K562 (cell line): ENCODE measurements at regions not wholly inside any gene's neighbourhood (a gene's known extent, or its start where the extent isn't known, plus 50 kb on each side); places are given as distances from the start of the nearest gene placed in this dataset.
"Not testable (repeated sequence)": the region's sequence is repeated elsewhere in the genome, so short reads cannot be mapped to it uniquely, and the experiment has no call there.

Source experiments
- ATAC-seq: fragments of 200-7000 bp; cut with Tn5 transposase; 3 replicates; pipeline ENCODE4 v1.9.1; 2020; ENCODE audit warnings: moderate library complexity
- BruUV-seq: library from RNA; stranded (reverse); fragments of 400-500 nt; replicated peaks from 2 replicates; lab custom pipeline; 2021; lab: Mats Ljungman, UMichigan
- CTCF ChIA-PET: fragments of 300-600 bp; formaldehyde crosslinking; extraction: SDS; loops from one replicate; lab custom pipeline; 2021; ENCODE audit warnings: low intra/inter-chr PET ratio; lab: Yijun Ruan, JAX
- POLR2A ChIA-PET: fragments of 300-600, 350-650 bp; sonication (Branson Sonifier 250); formaldehyde crosslinking; extraction: SDS; loops from one replicate; lab custom pipeline; 2021; ENCODE audit warnings: antibody characterized with exemption, inconsistent platforms; lab: Yijun Ruan, JAX
- DNase-seq, 4 experiments: peaks; one replicate each; pipeline versions ENCODE4 v3.0.0 to v3.0.0-alpha.2; 2011 to 2018; ENCODE audit warnings: low spot score in 3 of 4, mixed read lengths in 3 of 4; ENCODE audit errors: extremely low read depth in 1 of 4
- FAIRE-seq: peaks from 2 replicates; lab custom pipeline; 2011; peaks lifted over from hg19 to GRCh38; lab: Jason Lieb, UNC
- H2AFZ ChIP-seq: 2 replicates; pipeline ENCODE4 v1.6.0; 2011; ENCODE audit warnings: low read depth, low read length, control low read depth, inconsistent platforms
- H3K27ac ChIP-seq: fragments of 200-600 bp; 3 replicates; pipeline ENCODE4 v1.8.0; 2011; ENCODE audit warnings: low read depth, mild to moderate bottlenecking, control low read depth, inconsistent platforms, low read length, moderate library complexity, mixed read lengths; ENCODE audit errors: extremely low read depth
- H3K27me3 ChIP-seq, 2 experiments: fragments of 300-600 bp in 1 of 2; 2 replicates in 1 of 2; 3 replicates in 1 of 2; pipeline versions ENCODE4 v1.6.0 to v1.8.0; 2011; ENCODE audit warnings: inconsistent platforms in 2 of 2, low read length in 2 of 2, mild to moderate bottlenecking in 1 of 2, mixed read lengths in 1 of 2, moderate library complexity in 1 of 2; ENCODE audit not compliant: control insufficient read depth in 2 of 2, insufficient read depth in 2 of 2
- H3K36me3 ChIP-seq: fragments of 300-600 bp; 3 replicates; pipeline ENCODE4 v1.8.0; 2011; ENCODE audit warnings: mild to moderate bottlenecking, low read length, inconsistent platforms; ENCODE audit not compliant: control insufficient read depth, insufficient read depth
- H3K4me1 ChIP-seq, 2 experiments: fragments of 200-600 bp in 1 of 2; replicated peaks in 1 of 2; 2 replicates in 1 of 2; 3 replicates in 1 of 2; pipeline versions ENCODE4 v1.5.1 to v1.8.0; 2011; ENCODE audit warnings: inconsistent platforms in 2 of 2, low read length in 2 of 2, mild to moderate bottlenecking in 1 of 2, mixed read lengths in 1 of 2, moderate library complexity in 1 of 2; ENCODE audit not compliant: control insufficient read depth in 2 of 2, insufficient read depth in 2 of 2
- H3K4me2 ChIP-seq: 2 replicates; pipeline ENCODE4 v1.6.1; 2011; ENCODE audit warnings: low read length, control low read depth, inconsistent platforms, mixed read lengths; ENCODE audit not compliant: insufficient read depth
- H3K4me3 ChIP-seq: fragments of 200-600 bp; sonication (generic), shearing (Covaris generic); 2 replicates; pipeline ENCODE4 v1.5.1; 2016; ENCODE audit warnings: control low read depth, inconsistent platforms
- H3K79me2 ChIP-seq: fragments of 200-600 bp; 3 replicates; pipeline ENCODE4 v1.8.0; 2011; ENCODE audit warnings: low read length, inconsistent platforms; ENCODE audit not compliant: control insufficient read depth, insufficient read depth
- H3K9ac ChIP-seq, 2 experiments: 2 replicates each; pipeline versions ENCODE4 v1.6.0 to v1.6.1; 2011; ENCODE audit warnings: low read depth in 2 of 2, low read length in 2 of 2, control low read depth in 1 of 2, inconsistent platforms in 1 of 2, mild to moderate bottlenecking in 1 of 2, mixed read lengths in 1 of 2; ENCODE audit not compliant: insufficient read depth in 1 of 2
- H3K9me1 ChIP-seq: one replicate; pipeline ENCODE4 v1.6.0; 2011; ENCODE audit warnings: inconsistent platforms, mild to moderate bottlenecking, low read length, moderate library complexity; ENCODE audit not compliant: control insufficient read depth, insufficient read depth
- H3K9me3 ChIP-seq: replicated peaks from 2 replicates; pipeline ENCODE4 v1.5.1; 2011; ENCODE audit warnings: low read depth, low read length, inconsistent platforms; ENCODE audit not compliant: control insufficient read depth, insufficient read depth
- H4K20me1 ChIP-seq: replicated peaks from 2 replicates; pipeline ENCODE4 v1.6.1; 2011; ENCODE audit warnings: low read length, inconsistent platforms, mixed read lengths; ENCODE audit not compliant: control insufficient read depth, insufficient read depth
- MEIS2 ChIP-seq: fragments of 450-650 bp; IDR thresholded peaks from 2 replicates; pipeline ENCODE4 v1.6.1; 2014; ENCODE audit warnings: mild to moderate bottlenecking; ENCODE audit not compliant: partially characterized antibody
- NR2C1 ChIP-seq, 2 experiments: fragments of 450-650 bp; IDR thresholded peaks; 2 replicates each; pipeline ENCODE4 v1.6.1; 2017; ENCODE audit warnings: mild to moderate bottlenecking in 2 of 2, antibody characterized with exemption in 1 of 2, inconsistent platforms in 1 of 2, missing compliant biosample characterization in 1 of 2, missing genetic modification characterization in 1 of 2
- PKNOX1 ChIP-seq: fragments of 450-650 bp; IDR thresholded peaks from 2 replicates; pipeline ENCODE4 v1.6.1; 2016
- POLR2B ChIP-seq: fragments of 450-650 bp; IDR thresholded peaks from 2 replicates; pipeline ENCODE4 v1.6.1; 2018; ENCODE audit warnings: low read depth; ENCODE audit not compliant: partially characterized antibody
- RBFOX2 ChIP-seq: fragments of 200-400 bp; formaldehyde crosslinking; IDR thresholded peaks from 2 replicates; pipeline ENCODE4 v1.6.1; 2017; ENCODE audit warnings: low read depth, mild to moderate bottlenecking, low read length, moderate library complexity
- SIN3A ChIP-seq, 2 experiments: fragments of 150-350 bp in 1 of 2; IDR thresholded peaks; 2 replicates each; pipeline ENCODE4 v1.6.1; 2011 to 2016; ENCODE audit warnings: borderline replicate concordance in 2 of 2, low read depth in 2 of 2, low read length in 2 of 2, mild to moderate bottlenecking in 2 of 2, moderate library complexity in 2 of 2; ENCODE audit not compliant: control insufficient read depth in 1 of 2
- TBL1XR1 ChIP-seq, 2 experiments: IDR thresholded peaks; 2 replicates each; pipeline ENCODE4 v1.6.1; 2012; ENCODE audit warnings: improper control_type of control experiment in 2 of 2, low read length in 2 of 2, mild to moderate bottlenecking in 1 of 2
- WHSC1 ChIP-seq: IDR thresholded peaks from one replicate; pipeline ENCODE4 v1.6.1; 2012; ENCODE audit warnings: low read length, control low read depth, inconsistent platforms
- ZNF75A ChIP-seq: fragments of 450-650 bp; formaldehyde crosslinking; IDR thresholded peaks from 2 replicates; pipeline ENCODE4 v1.4.0; 2020; ENCODE audit warnings: mild to moderate bottlenecking
- WGBS: fragments of 100-300 bp; shearing (Covaris generic); methylation state at CpG from one replicate; pipeline ENCODE4 v1.1.6; 2016; ENCODE audit warnings: low coverage, mixed read lengths; ENCODE audit not compliant: insufficient coverage; ENCODE audit errors: missing lambda C conversion rate; 5-methylcytosine and 5-hydroxymethylcytosine counted together
- in situ Hi-C: fragments of 300-500 bp; cut with MboI; formaldehyde crosslinking; loops from 4 replicates; pipeline ENCODE4 v1.15.0; 2018; ENCODE audit warnings: inconsistent platforms, mixed read lengths
- intact Hi-C: fragments of 100-400 bp; cut with micrococcal nuclease; formaldehyde crosslinking; loops from 2 replicates; pipeline ENCODE4 v1.14.2; 2022

- TF ChIP-seq MEIS2 (no peak), RBFOX2 (no peak), ZNF75A (CRISPR knock-in tag) (no peak), POLR2B (no peak), PKNOX1 (no peak), SIN3A (IDR thresholded peaks at IDR 0.05; ENCODE audit: borderline replicate concordance in 2 of 2, control insufficient read depth in 1 of 2, low read depth in 2 of 2, low read length in 2 of 2) (no peak), WHSC1 (no peak), NR2C1 (IDR thresholded peaks at IDR 0.05) (no peak), NR2C1 (tag; IDR thresholded peaks at IDR 0.05) (no peak), TBL1XR1 (IDR thresholded peaks at IDR 0.05; ENCODE audit: low read length in 2 of 2) (no peak)
- TF ChIP-seq, all 486 proteins: peak for 0
- 2% methylated on average over 10 of the region's 10 CpGs for WGBS
- Histone ChIP-seq H3K9ac (no peak overlapping the region), H3K4me2 (no peak overlapping the region), H3K36me3 (no peaks in the 10 kb centered on the region), H3K27me3 (peaks cover 3 to 18% of the 10 kb centered on the region in 2 experiments; a peak in 3 of 5 replicates), H3K4me3 (no peak overlapping the region), H2AFZ (no peak overlapping the region), H3K9me3 (no peaks in the 10 kb centered on the region), H4K20me1 (peaks cover 4% of the 10 kb centered on the region; the same call in 1 of the 2 replicates), H3K9me1 (no peaks in the 10 kb centered on the region), H3K27ac (no peak overlapping the region), H3K4me1 (no peaks in the 10 kb centered on the region), H3K79me2 (no peaks in the 10 kb centered on the region)
- ATAC-seq = no peak
- ChIA-PET POLR2A (interaction anchor here (0.6 to 0.8 kb wide), 2 partner anchors 9 to 200 kb away, joined by 3 to 4 read pairs; no protein-coding TSS in a partner anchor), CTCF (no interaction called here)
- no peak for FAIRE-seq
- no peak for DNase-seq
- intact Hi-C loops (no loop called here), in situ Hi-C loops (no loop called here)
- BruUV-seq = no TSS peak
These were observed 107.3 kb downstream of the TFAP2C start for GRCh38 chr20:56736285-56736857.

DNA sequence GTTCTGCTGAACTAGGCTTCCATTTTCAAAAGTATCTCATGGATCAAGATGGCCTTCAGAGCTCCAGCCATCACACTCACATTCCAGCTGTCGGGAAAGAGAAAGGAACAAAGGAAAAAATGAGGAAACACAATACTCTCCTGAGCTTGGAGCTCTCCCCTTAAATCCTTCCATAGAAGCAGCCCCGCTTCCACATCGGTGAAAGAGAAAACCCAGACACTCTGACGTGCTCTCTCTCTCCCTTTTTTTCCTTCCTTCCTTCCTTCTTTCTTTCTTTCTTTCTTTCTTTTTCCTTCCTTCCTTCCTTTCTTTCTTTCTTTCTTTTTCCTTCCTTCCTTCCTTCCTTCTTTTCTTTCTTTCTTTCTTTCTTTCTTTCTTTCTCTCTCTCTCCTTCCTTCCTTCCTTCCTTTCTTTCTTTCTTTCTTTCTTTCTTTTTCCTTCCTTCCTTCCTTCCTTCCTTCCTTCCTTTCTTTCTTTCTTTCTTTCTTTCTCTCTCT is 115.3 kb downstream of the TFAP2C start:
- CTCF ChIA-PET, H3K4me1 ChIP-seq, H3K27ac ChIP-seq, POLR2A ChIA-PET, H3K9me1 ChIP-seq, ATAC-seq, H2AFZ ChIP-seq, H3K4me3 ChIP-seq, DNase-seq, H4K20me1 ChIP-seq, in situ Hi-C loops, intact Hi-C loops, H3K36me3 ChIP-seq, H3K4me2 ChIP-seq, BruUV-seq, H3K9ac ChIP-seq, H3K9me3 ChIP-seq, FAIRE-seq, H3K79me2 ChIP-seq: not testable (repeated sequence)
- 4% methylated on average over 3 of the region's 4 CpGs for WGBS
- H3K27me3 ChIP-seq = peaks cover 7 to 27% of the 10 kb centered on the region in 2 experiments; a peak in 4 of 5 replicates
